ENCODE measurements at regions not wholly inside any gene's neighbourhood (a gene's known extent, or its start where the extent isn't known, plus 50 kb on each side); places are given as distances from the start of the nearest gene placed in this dataset.

DNA sequence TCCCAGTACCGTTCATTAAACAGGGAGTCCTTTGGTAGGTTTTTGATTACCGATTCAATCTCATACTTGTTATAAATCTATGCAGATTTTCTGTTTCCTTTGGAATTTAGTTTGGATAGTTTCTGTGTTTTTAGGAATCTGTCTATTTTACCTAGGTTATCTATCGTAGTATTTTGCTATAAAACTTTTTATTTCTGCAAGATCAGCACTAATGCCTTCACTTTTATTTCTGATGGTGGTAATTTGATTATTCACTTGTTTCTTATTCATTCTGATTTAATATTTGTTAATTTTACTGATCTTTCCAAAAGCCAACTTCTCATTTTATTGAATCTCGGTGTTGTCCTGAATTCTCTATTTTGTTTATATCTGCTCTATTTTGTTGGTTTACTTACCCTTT is 577.7 kb upstream of the NRG3 start:
- Histone ChIP-seq H2BK120ac (ENCODE audit: low read depth, low read length) (no peak overlapping the region), H2BK5ac (ENCODE audit: low read depth, low read length, poor library complexity, severe bottlenecking) (no peak overlapping the region), H3K79me1 (ENCODE audit: low read depth in 1 of 2, low read length in 2 of 2) (no peaks in the 10 kb centered on the region), H3K4me3 (ENCODE audit: insufficient read depth, low read depth, low read length) (no peak overlapping the region), H3K4me2 (ENCODE audit: low read depth, low read length) (no peak overlapping the region), H2AK5ac (ENCODE audit: low read depth, low read length) (no peak overlapping the region), H3K9me1 (ENCODE audit: insufficient read depth, low read length) (no peaks in the 10 kb centered on the region), H4K91ac (ENCODE audit: insufficient read depth, low read depth, low read length) (no peak overlapping the region), H3K14ac (replicated peaks; ENCODE audit: low read depth, low read length) (no peak overlapping the region), H4K8ac (ENCODE audit: low read depth in 2 of 2, low read length in 2 of 2) (no peak overlapping the region), H2BK20ac (ENCODE audit: low read depth, low read length) (no peak overlapping the region), H3K23ac (ENCODE audit: low read depth, low read length) (no peak overlapping the region), H2AK9ac (replicated peaks; ENCODE audit: low read depth, low read length, poor library complexity) (no peak overlapping the region), H3K36me3 (ENCODE audit: control insufficient read depth, insufficient read depth, low read length) (no peaks in the 10 kb centered on the region), H3K27ac (ENCODE audit: insufficient read depth, low read length) (no peak overlapping the region), H3K18ac (ENCODE audit: low read depth, low read length) (no peak overlapping the region), H2AFZ (replicated peaks; ENCODE audit: low read length, poor library complexity) (no peak overlapping the region), H2BK15ac (ENCODE audit: low read depth, low read length) (no peak overlapping the region), H4K20me1 (ENCODE audit: insufficient read depth, low read length) (no peaks in the 10 kb centered on the region), H3K4me1 (ENCODE audit: control insufficient read depth, insufficient read depth, low read length) (no peaks in the 10 kb centered on the region), H3K9me3 (ENCODE audit: control insufficient read depth, insufficient read depth, low read length) (peaks cover 3% of the 10 kb centered on the region; the same call in 1 of the 2 replicates), H3K27me3 (ENCODE audit: control insufficient read depth, insufficient read depth, low read length) (no peaks in the 10 kb centered on the region), H4K5ac (ENCODE audit: low read depth, low read length) (no peak overlapping the region), H3K4ac (ENCODE audit: low read depth, low read length) (no peak overlapping the region), H3K9ac (ENCODE audit: low read depth, low read length) (no peak overlapping the region), H3K56ac (ENCODE audit: extremely low read depth, insufficient read depth, low read length) (no peak overlapping the region)
- no CpG with 5 or more reads among the region's 4 CpGs for WGBS, 2 experiments (ENCODE audit: extremely low coverage in 2 of 2, insufficient read length in 1 of 2)
- in situ Hi-C loops (cut with MboI; ENCODE audit: low sequenced_read_pairs) (no loop called here), dilution Hi-C loops (cut with HindIII; ENCODE audit: low sequenced_read_pairs, unreplicated experiment) (no loop called here), intact Hi-C loops (cut with micrococcal nuclease) (no loop called here)
- DNase-seq (no peak), ATAC-seq (ENCODE audit: low read depth) (no peak)
- ChIA-PET CTCF (no interaction called here), POLR2A (ENCODE audit: unreplicated experiment) (no interaction called here)
- peak; percentile 90 for TF ChIP-seq MAFK (IDR thresholded peaks at IDR 0.05; ENCODE audit: low read depth, low read length)
- TF ChIP-seq NFE2L2 (IDR thresholded peaks at IDR 0.05; ENCODE audit: low read depth, low read length): no peak
- BruUV-seq (replicated peaks): no TSS peak

Data from IMR-90 (cell line).